Caki2 (cell line): ENCODE measurements at regions not wholly inside any gene's neighbourhood (a gene's known extent, or its start where the extent isn't known, plus 50 kb on each side); places are given as distances from the start of the nearest gene placed in this dataset.
A peak's percentile ranks its signal among the peaks of the same experiment; 100 is the strongest.

ENCODE experiments used
- DNase-seq: peaks from one replicate; pipeline ENCODE4 v3.0.0-alpha.2; 2015; ENCODE audit warnings: low read depth
- in situ Hi-C: cut with HindIII; loops from 2 replicates; pipeline ENCODE4 v1.10.0; 2016; ENCODE audit warnings: low sequenced_read_pairs, low pct_unique_long_range_greater_than_20kb, mixed read lengths

- DNase-seq, result no peak
- in situ Hi-C loops, result no loop called here
Observed at GRCh38 chr2:217160103-217160743, 300.4 kb upstream of the TNP1 start.

GRCh38 chr2:217158928-217159327, 299.1 kb upstream of the TNP1 start:
- DNase-seq, result no peak
- in situ Hi-C loops, result no loop called here

DNA sequence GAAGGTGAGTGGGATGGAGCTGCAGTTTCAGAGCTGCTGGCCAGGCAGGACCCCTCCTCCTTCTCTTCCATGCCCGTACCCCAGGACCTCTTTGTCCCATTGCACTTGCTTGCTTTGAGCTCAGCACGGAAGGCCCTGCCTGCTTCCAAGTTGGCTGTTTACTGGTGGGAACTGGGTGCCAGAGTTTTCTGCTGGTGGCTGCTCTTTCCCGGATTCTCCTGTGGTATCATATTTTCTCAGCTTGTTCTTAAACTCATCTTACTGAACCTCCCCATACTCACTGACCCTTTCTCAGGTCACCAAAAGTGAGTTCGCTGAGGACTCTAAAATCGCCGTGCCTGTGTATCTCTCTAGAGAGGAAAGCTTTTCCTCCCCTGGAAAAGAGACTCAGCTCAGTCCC, 297.7 kb upstream of the TNP1 start:
- DNase-seq, result no peak
- in situ Hi-C loops, result no loop called here

GRCh38 chr2:217156801-217157200, 296.9 kb upstream of the TNP1 start:
- no peak for DNase-seq
- in situ Hi-C loops, result no loop called here

- DNase-seq, result no peak
- in situ Hi-C loops, result no loop called here
Observed at GRCh38 chr2:217154923-217155322, 295.1 kb upstream of the TNP1 start.

- in situ Hi-C loops, result no loop called here
- no peak for DNase-seq
Observed at GRCh38 chr2:217153510-217153909, 293.6 kb upstream of the TNP1 start.

GRCh38 chr2:217152831-217153230, 293.0 kb upstream of the TNP1 start:
- in situ Hi-C loops, result no loop called here
- DNase-seq, result no peak

DNA sequence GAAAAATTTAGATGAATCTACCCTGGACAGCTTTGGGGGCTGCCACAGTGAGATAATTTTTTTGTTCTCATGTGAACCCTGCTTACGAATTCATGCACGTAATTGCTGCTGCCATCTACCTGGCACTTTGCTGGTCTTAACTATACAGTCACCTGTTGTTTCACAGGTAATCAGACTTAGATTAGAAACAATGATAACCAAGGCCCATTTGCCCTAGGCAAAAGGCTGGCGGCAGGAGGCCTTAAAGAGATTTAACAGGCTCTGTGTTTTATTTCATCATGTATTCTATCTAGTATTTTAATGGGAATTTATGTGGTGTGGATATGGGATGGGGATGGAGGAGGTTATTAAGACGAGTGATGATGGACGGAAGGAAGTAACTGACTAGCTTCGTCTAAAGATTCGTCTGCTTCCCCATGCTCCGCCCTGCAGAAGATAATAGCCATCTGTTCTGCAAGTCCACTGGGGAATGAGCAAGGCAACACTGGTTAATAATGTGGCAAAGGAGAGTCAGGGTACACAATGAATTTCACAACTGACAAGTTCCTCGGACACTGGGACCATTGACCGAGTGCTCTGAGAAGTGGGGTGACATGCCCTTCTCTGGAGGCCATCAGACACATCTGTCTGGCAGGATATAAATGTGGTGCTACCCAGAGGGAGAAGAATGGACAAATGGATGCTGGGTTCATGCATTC, 291.8 kb upstream of the TNP1 start:
- no peak for DNase-seq
- in situ Hi-C loops, result no loop called here

- no peak for DNase-seq
- in situ Hi-C loops, result no loop called here
Observed at GRCh38 chr2:217150236-217150635, 290.4 kb upstream of the TNP1 start.

DNA sequence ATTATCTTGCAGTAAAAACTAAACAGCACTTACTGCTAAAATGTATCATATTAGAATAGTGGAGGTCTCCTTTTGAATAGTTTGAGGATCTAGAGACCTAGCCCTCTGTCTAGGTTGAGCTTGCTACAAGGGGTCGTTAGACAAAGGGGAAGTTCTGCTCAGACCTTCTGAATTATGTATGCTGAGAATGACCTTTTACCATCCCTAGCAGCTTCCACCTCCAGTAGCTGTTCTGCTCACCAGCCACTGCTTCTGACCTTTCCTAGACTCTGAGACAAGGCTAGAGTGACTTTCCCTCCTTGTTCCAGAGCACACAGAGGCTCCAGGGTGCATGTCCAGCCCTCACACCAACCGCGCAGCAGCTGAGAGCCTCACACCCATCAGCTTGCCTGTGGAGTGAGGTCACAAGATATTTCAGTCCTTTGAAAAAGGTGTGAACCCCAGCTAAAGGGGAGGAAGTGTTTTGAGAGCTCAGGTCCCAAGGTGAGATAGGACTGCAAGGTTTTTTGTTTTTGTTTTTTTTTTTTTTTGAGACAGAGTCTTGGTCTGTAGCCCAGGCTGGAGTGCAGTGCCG, 289.3 kb upstream of the TNP1 start:
- no peak for DNase-seq
- in situ Hi-C loops, result no loop called here

DNA sequence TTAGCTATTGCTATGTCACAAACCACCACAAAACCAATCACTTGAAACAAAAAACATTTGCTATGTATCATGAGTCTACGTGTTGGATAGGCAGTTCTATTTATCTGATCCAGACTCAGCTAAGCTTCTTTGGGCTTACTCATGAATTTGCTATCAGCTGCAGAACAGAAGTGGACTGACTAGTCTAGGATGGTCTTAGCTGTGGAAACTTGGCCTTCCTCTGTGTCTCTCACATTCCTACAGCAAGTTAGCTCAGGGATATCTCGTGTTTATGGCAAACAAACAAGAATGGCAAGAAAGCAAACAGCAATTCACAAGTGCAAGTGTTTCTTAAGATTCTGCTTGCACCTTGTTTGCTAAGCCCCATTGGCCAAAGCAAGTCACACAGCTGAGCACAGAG, 288.0 kb upstream of the TNP1 start:
- in situ Hi-C loops, result no loop called here

GRCh38 chr2:217146956-217147355, 287.1 kb upstream of the TNP1 start:
- no peak for DNase-seq
- in situ Hi-C loops, result no loop called here

More for the DNA sequence above, 288.0 kb upstream of the TNP1 start:
- DNase-seq, result no peak

- in situ Hi-C loops, result no loop called here
- peak; percentile 13 for DNase-seq
Observed at GRCh38 chr2:217142649-217143266, 282.9 kb upstream of the TNP1 start.

DNA sequence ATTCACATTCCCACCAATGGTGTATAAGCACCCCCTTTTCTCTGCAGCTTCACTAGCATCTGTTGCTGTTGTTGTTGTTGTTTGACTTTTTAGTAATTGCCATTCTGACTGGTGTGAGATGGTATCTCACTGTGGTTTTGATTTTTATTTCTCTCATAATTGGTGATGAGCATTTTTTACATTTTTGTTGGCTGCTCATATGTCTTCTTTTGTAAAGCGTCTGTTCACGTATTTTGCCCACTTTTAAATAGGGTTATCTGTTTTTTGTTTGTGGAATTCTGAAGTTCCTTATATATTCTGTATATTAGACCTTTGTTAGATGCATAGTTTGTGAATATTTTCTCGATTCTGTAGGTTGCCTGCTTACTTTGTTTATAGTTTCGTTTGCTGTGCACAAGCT, 278.4 kb upstream of the TNP1 start:
- DNase-seq, result no peak
- in situ Hi-C loops, result no loop called here

GRCh38 chr2:217127744-217128143, 267.9 kb upstream of the TNP1 start:
- no peak for DNase-seq
- in situ Hi-C loops, result no loop called here

- in situ Hi-C loops, result no loop called here
- no peak for DNase-seq
Observed at GRCh38 chr2:217125014-217125413, 265.1 kb upstream of the TNP1 start.

GRCh38 chr2:217124050-217124449, 264.2 kb upstream of the TNP1 start:
- in situ Hi-C loops, result no loop called here
- no peak for DNase-seq

DNA sequence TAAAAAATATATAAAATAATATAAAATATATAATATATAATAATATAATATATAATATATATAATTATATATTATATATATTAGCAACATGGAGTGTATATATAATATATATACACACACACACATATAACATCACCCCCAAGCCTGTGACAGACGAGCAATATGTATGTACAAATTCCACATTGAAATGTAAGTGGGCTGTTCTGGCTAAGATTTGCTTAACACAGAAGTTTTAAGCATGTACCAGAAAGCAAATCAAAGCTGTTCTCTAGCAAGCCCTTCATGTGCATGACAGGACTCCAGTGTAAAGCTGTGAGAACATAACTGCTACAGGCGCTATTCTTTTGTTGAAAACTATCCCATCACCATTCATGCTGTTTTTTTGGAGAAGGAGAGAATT, 261.7 kb upstream of the TNP1 start:
- in situ Hi-C loops, result no loop called here
- DNase-seq, result no peak

- in situ Hi-C loops, result no loop called here
- no peak for DNase-seq
Observed at GRCh38 chr2:217120429-217120828, 260.6 kb upstream of the TNP1 start.
